ENCODE measurements at regions not wholly inside any gene's neighbourhood (a gene's known extent, or its start where the extent isn't known, plus 50 kb on each side); places are given as distances from the start of the nearest gene placed in this dataset.

DNA sequence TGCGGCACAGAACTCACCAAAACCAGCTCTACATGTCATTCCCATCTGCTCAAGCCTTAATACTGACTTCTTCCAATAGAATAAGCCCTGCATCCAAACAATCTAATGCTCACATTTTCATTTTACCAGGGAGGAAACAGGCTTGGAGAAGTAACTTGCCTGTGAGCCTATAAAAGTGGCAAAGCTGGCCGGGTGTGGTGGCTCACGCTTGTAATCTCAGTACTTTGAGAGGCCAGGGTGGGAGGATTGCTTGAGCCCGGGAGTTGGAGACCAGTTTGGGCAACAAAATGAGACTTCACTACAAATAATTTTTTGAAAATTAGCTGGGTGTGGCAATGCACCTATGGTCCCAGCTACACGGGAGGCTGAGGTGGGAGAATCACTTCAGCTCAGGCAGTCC is 133.7 kb downstream of the LY86 start:
- peaks cover 5% of the 10 kb centered on the region for H3K4me1 ChIP-seq (ENCODE audit: insufficient read depth, low read length, severe bottlenecking)
- no peak overlapping the region for H3K27ac ChIP-seq (ENCODE audit: low read depth, low read length, poor library complexity, severe bottlenecking)
- TF ChIP-seq, protein P1, sequence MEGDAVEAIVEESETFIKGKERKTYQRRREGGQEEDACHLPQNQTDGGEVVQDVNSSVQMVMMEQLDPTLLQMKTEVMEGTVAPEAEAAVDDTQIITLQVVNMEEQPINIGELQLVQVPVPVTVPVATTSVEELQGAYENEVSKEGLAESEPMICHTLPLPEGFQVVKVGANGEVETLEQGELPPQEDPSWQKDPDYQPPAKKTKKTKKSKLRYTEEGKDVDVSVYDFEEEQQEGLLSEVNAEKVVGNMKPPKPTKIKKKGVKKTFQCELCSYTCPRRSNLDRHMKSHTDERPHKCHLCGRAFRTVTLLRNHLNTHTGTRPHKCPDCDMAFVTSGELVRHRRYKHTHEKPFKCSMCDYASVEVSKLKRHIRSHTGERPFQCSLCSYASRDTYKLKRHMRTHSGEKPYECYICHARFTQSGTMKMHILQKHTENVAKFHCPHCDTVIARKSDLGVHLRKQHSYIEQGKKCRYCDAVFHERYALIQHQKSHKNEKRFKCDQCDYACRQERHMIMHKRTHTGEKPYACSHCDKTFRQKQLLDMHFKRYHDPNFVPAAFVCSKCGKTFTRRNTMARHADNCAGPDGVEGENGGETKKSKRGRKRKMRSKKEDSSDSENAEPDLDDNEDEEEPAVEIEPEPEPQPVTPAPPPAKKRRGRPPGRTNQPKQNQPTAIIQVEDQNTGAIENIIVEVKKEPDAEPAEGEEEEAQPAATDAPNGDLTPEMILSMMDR (IDR thresholded peaks at IDR 0.05; ENCODE audit: low read length) = no peak
- no peak for TF ChIP-seq EZH2 (IDR thresholded peaks at IDR 0.05; ENCODE audit: borderline replicate concordance, low read length)
- no peaks in the 10 kb centered on the region for H3K9me2 ChIP-seq (ENCODE audit: low read depth, low read length)
- no peak overlapping the region for H3K4me3 ChIP-seq (ENCODE audit: low read depth, low read length, poor library complexity, severe bottlenecking)
- no peaks in the 10 kb centered on the region for H3K79me2 ChIP-seq (ENCODE audit: insufficient read depth, low read length)
- no peaks in the 10 kb centered on the region for H3K9me3 ChIP-seq (ENCODE audit: low read length)
- no peaks in the 10 kb centered on the region for H3F3A ChIP-seq (ENCODE audit: insufficient read depth, low read length)
- no peaks in the 10 kb centered on the region for H3K36me3 ChIP-seq (ENCODE audit: insufficient read depth, low read length)
- no peaks in the 10 kb centered on the region for H3K27me3 ChIP-seq (ENCODE audit: insufficient read depth, low read length)
- H3K4me2 ChIP-seq (ENCODE audit: low read length) = no peak overlapping the region
- no peak overlapping the region for H3K9ac ChIP-seq (ENCODE audit: low read length)
- no peak overlapping the region for H2AFZ ChIP-seq (ENCODE audit: low read length)
- H4K20me1 ChIP-seq (ENCODE audit: insufficient read depth, low read length) = no peaks in the 10 kb centered on the region

DNA sequence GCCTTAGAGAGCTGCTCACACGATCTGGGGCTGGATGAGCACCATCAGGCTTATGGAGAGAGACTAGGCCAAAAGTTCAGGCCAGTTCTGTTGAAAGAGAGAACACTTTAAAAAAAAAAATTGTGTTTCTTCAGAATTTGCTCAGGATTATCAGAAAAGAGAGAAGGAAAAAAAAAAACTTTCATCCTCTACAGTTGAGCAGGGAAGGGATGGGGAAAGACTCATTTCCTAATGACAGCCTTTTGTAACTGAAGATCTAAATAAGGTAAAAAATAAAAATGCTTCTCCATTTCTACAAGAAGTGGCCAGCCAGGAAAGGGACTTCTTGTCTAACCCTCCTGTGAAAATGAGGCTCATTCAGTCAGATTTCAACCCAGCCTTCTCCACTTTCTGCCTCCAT is 134.8 kb downstream of the LY86 start:
- Histone ChIP-seq H3K4me1 (ENCODE audit: insufficient read depth, low read length, severe bottlenecking) (peaks cover 5% of the 10 kb centered on the region), H3K9me2 (ENCODE audit: low read depth, low read length) (no peaks in the 10 kb centered on the region), H4K20me1 (ENCODE audit: insufficient read depth, low read length) (no peaks in the 10 kb centered on the region), H3F3A (ENCODE audit: insufficient read depth, low read length) (no peaks in the 10 kb centered on the region), H3K27ac (ENCODE audit: low read depth, low read length, poor library complexity, severe bottlenecking) (no peak overlapping the region), H3K4me3 (ENCODE audit: low read depth, low read length, poor library complexity, severe bottlenecking) (no peak overlapping the region), H3K79me2 (ENCODE audit: insufficient read depth, low read length) (no peaks in the 10 kb centered on the region), H3K36me3 (ENCODE audit: insufficient read depth, low read length) (no peaks in the 10 kb centered on the region), H3K9me3 (ENCODE audit: low read length) (no peaks in the 10 kb centered on the region), H2AFZ (ENCODE audit: low read length) (no peak overlapping the region), H3K4me2 (ENCODE audit: low read length) (no peak overlapping the region), H3K9ac (ENCODE audit: low read length) (no peak overlapping the region), H3K27me3 (ENCODE audit: insufficient read depth, low read length) (no peaks in the 10 kb centered on the region)
- TF ChIP-seq EZH2 (IDR thresholded peaks at IDR 0.05; ENCODE audit: borderline replicate concordance, low read length) = no peak
- TF ChIP-seq, protein P1 (IDR thresholded peaks at IDR 0.05; ENCODE audit: low read length) = no peak

DNA sequence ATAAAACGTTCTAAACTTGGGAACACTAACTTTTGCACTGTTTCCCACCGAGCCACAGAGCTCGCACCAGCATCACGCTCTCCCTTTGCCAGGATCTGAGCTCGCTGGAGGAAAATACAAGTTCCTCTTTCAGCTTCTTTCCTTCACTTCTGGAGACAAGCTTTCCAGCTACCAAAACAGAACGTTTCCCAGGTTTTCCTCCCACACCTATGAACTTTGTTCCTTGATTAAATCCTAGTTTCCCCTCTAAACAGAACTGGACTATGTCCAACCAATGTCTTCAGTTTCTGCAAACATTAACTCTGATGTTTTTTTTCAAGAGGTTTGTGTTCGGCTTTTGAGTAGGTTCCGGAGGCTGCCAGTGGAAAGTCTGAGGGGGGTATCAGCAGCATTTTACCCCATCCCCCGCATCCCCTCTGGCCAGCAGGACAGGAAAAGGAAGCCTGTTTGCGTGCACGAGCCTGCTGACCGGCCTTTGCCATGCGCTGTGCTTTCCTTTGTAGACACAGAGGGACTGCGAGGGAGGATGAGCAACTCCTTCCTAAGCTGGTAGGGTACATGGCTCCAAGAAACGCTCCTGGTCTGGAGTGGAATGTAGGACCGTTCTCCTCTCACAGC is 135.5 kb downstream of the LY86 start:
- peaks cover 5% of the 10 kb centered on the region for H3K4me1 ChIP-seq (ENCODE audit: insufficient read depth, low read length, severe bottlenecking)
- no peaks in the 10 kb centered on the region for H3K27me3 ChIP-seq (ENCODE audit: insufficient read depth, low read length)
- no peaks in the 10 kb centered on the region for H3K36me3 ChIP-seq (ENCODE audit: insufficient read depth, low read length)
- TF ChIP-seq, protein P1 (IDR thresholded peaks at IDR 0.05; ENCODE audit: low read length) = no peak
- TF ChIP-seq EZH2 (IDR thresholded peaks at IDR 0.05; ENCODE audit: borderline replicate concordance, low read length) = no peak
- H3K4me2 ChIP-seq (ENCODE audit: low read length) = no peak overlapping the region
- H4K20me1 ChIP-seq (ENCODE audit: insufficient read depth, low read length) = no peaks in the 10 kb centered on the region
- H3K9ac ChIP-seq (ENCODE audit: low read length) = no peak overlapping the region
- H3K27ac ChIP-seq (ENCODE audit: low read depth, low read length, poor library complexity, severe bottlenecking) = no peak overlapping the region
- no peak overlapping the region for H2AFZ ChIP-seq (ENCODE audit: low read length)
- no peak overlapping the region for H3K4me3 ChIP-seq (ENCODE audit: low read depth, low read length, poor library complexity, severe bottlenecking)
- no peaks in the 10 kb centered on the region for H3K9me2 ChIP-seq (ENCODE audit: low read depth, low read length)
- H3F3A ChIP-seq (ENCODE audit: insufficient read depth, low read length) = no peaks in the 10 kb centered on the region
- no peaks in the 10 kb centered on the region for H3K79me2 ChIP-seq (ENCODE audit: insufficient read depth, low read length)
- no peaks in the 10 kb centered on the region for H3K9me3 ChIP-seq (ENCODE audit: low read length)
